ENCODE measurements at regions not wholly inside any gene's neighbourhood (a gene's known extent, or its start where the extent isn't known, plus 50 kb on each side); places are given as distances from the start of the nearest gene placed in this dataset.
A peak's percentile ranks its signal among the peaks of the same experiment; 100 is the strongest.

GRCh38 chr12:76274420-76275083 is 73.7 kb downstream of the BBS10 start:
- Histone ChIP-seq H3K27ac (ENCODE audit: low read depth in 2 of 2, low read length in 1 of 2) (no peak overlapping the region), H3K9me3 (ENCODE audit: control insufficient read depth in 2 of 2, insufficient read depth in 1 of 2, low read depth in 1 of 2, low read length in 1 of 2) (no peaks in the 10 kb centered on the region), H3K4me1 (ENCODE audit: control insufficient read depth in 2 of 2, insufficient read depth in 2 of 2, low read length in 1 of 2) (no peaks in the 10 kb centered on the region), H3K4me3 (ENCODE audit: low read depth in 1 of 2, low read length in 2 of 2) (no peak overlapping the region), H3K36me3 (ENCODE audit: control insufficient read depth in 2 of 2, insufficient read depth in 2 of 2, low read length in 1 of 2) (no peaks in the 10 kb centered on the region), H3K27me3 (ENCODE audit: control insufficient read depth in 1 of 2, insufficient read depth in 2 of 2, low read length in 2 of 2) (no peaks in the 10 kb centered on the region)
- 83 to 88% methylated on average over 3 of the region's 3 CpGs for WGBS, 2 donors

- Histone ChIP-seq H3K9me3 (ENCODE audit: control insufficient read depth in 2 of 2, insufficient read depth in 1 of 2, low read depth in 1 of 2, low read length in 1 of 2) (no peaks in the 10 kb centered on the region), H3K27ac (ENCODE audit: low read depth in 2 of 2, low read length in 1 of 2) (no peak overlapping the region), H3K4me3 (ENCODE audit: low read depth in 1 of 2, low read length in 2 of 2) (no peak overlapping the region), H3K36me3 (ENCODE audit: control insufficient read depth in 2 of 2, insufficient read depth in 2 of 2, low read length in 1 of 2) (no peaks in the 10 kb centered on the region), H3K4me1 (ENCODE audit: control insufficient read depth in 2 of 2, insufficient read depth in 2 of 2, low read length in 1 of 2) (no peaks in the 10 kb centered on the region), H3K27me3 (ENCODE audit: control insufficient read depth in 1 of 2, insufficient read depth in 2 of 2, low read length in 2 of 2) (no peaks in the 10 kb centered on the region)
- WGBS, 2 donors = 33 to 40% methylated on average over 4 of the region's 4 CpGs
Observed at GRCh38 chr12:76272287-76272686, 75.9 kb downstream of the BBS10 start.

- WGBS, 2 donors = 52 to 53% methylated on average over 2 of the region's 2 CpGs
Observed at GRCh38 chr12:76270657-76271358, 77.4 kb downstream of the BBS10 start.

GRCh38 chr12:76268267-76268666 is 79.9 kb downstream of the BBS10 start:
- Histone ChIP-seq H3K36me3 (ENCODE audit: control insufficient read depth in 2 of 2, insufficient read depth in 2 of 2, low read length in 1 of 2) (no peaks in the 10 kb centered on the region), H3K27ac (ENCODE audit: low read depth in 2 of 2, low read length in 1 of 2) (no peak overlapping the region), H3K9me3 (ENCODE audit: control insufficient read depth in 2 of 2, insufficient read depth in 1 of 2, low read depth in 1 of 2, low read length in 1 of 2) (no peaks in the 10 kb centered on the region), H3K4me1 (ENCODE audit: control insufficient read depth in 2 of 2, insufficient read depth in 2 of 2, low read length in 1 of 2) (peaks cover 0 to 2% of the 10 kb centered on the region in 2 donors), H3K4me3 (ENCODE audit: low read depth in 1 of 2, low read length in 2 of 2) (no peak overlapping the region), H3K27me3 (ENCODE audit: control insufficient read depth in 1 of 2, insufficient read depth in 2 of 2, low read length in 2 of 2) (no peaks in the 10 kb centered on the region)
- 74 to 80% methylated on average over 1 of the region's 1 CpG for WGBS, 2 donors

More at GRCh38 chr12:76270657-76271358, 77.4 kb downstream of the BBS10 start:
- H3K9me3 ChIP-seq (ENCODE audit: control insufficient read depth in 2 of 2, insufficient read depth in 1 of 2, low read depth in 1 of 2, low read length in 1 of 2) = no peaks in the 10 kb centered on the region
- H3K27ac ChIP-seq (ENCODE audit: low read depth in 2 of 2, low read length in 1 of 2) = no peak overlapping the region
- no peak overlapping the region for H3K4me3 ChIP-seq (ENCODE audit: low read depth in 1 of 2, low read length in 2 of 2)
- no peaks in the 10 kb centered on the region for H3K36me3 ChIP-seq (ENCODE audit: control insufficient read depth in 2 of 2, insufficient read depth in 2 of 2, low read length in 1 of 2)
- H3K27me3 ChIP-seq (ENCODE audit: control insufficient read depth in 1 of 2, insufficient read depth in 2 of 2, low read length in 2 of 2) = no peaks in the 10 kb centered on the region
- H3K4me1 ChIP-seq (ENCODE audit: control insufficient read depth in 2 of 2, insufficient read depth in 2 of 2, low read length in 1 of 2) = peaks cover 0 to 2% of the 10 kb centered on the region in 2 donors

- Histone ChIP-seq H3K4me1 (ENCODE audit: control insufficient read depth in 2 of 2, insufficient read depth in 2 of 2, low read length in 1 of 2) (peaks cover 0 to 2% of the 10 kb centered on the region in 2 donors), H3K27ac (ENCODE audit: low read depth in 2 of 2, low read length in 1 of 2) (no peak overlapping the region), H3K4me3 (ENCODE audit: low read depth in 1 of 2, low read length in 2 of 2) (no peak overlapping the region), H3K9me3 (ENCODE audit: control insufficient read depth in 2 of 2, insufficient read depth in 1 of 2, low read depth in 1 of 2, low read length in 1 of 2) (no peaks in the 10 kb centered on the region), H3K27me3 (ENCODE audit: control insufficient read depth in 1 of 2, insufficient read depth in 2 of 2, low read length in 2 of 2) (no peaks in the 10 kb centered on the region), H3K36me3 (ENCODE audit: control insufficient read depth in 2 of 2, insufficient read depth in 2 of 2, low read length in 1 of 2) (no peaks in the 10 kb centered on the region)
- WGBS, 2 donors = 16 to 36% methylated on average over 2 of the region's 2 CpGs
Observed at GRCh38 chr12:76266797-76267196, 81.4 kb downstream of the BBS10 start.

- Histone ChIP-seq H3K36me3 (ENCODE audit: control insufficient read depth in 2 of 2, insufficient read depth in 2 of 2, low read length in 1 of 2) (no peaks in the 10 kb centered on the region), H3K4me1 (ENCODE audit: control insufficient read depth in 2 of 2, insufficient read depth in 2 of 2, low read length in 1 of 2) (peaks cover 0 to 2% of the 10 kb centered on the region in 2 donors), H3K27ac (ENCODE audit: low read depth in 2 of 2, low read length in 1 of 2) (no peak overlapping the region), H3K9me3 (ENCODE audit: control insufficient read depth in 2 of 2, insufficient read depth in 1 of 2, low read depth in 1 of 2, low read length in 1 of 2) (no peaks in the 10 kb centered on the region), H3K27me3 (ENCODE audit: control insufficient read depth in 1 of 2, insufficient read depth in 2 of 2, low read length in 2 of 2) (no peaks in the 10 kb centered on the region), H3K4me3 (ENCODE audit: low read depth in 1 of 2, low read length in 2 of 2) (no peak overlapping the region)
- 56 to 69% methylated on average over 3 of the region's 3 CpGs for WGBS, 2 donors
Observed at GRCh38 chr12:76265424-76266180, 82.6 kb downstream of the BBS10 start.

- Histone ChIP-seq H3K36me3 (ENCODE audit: control insufficient read depth in 2 of 2, insufficient read depth in 2 of 2, low read length in 1 of 2) (no peaks in the 10 kb centered on the region), H3K4me1 (ENCODE audit: control insufficient read depth in 2 of 2, insufficient read depth in 2 of 2, low read length in 1 of 2) (peaks cover 0 to 2% of the 10 kb centered on the region in 2 donors), H3K9me3 (ENCODE audit: control insufficient read depth in 2 of 2, insufficient read depth in 1 of 2, low read depth in 1 of 2, low read length in 1 of 2) (no peaks in the 10 kb centered on the region), H3K4me3 (ENCODE audit: low read depth in 1 of 2, low read length in 2 of 2) (no peak overlapping the region), H3K27me3 (ENCODE audit: control insufficient read depth in 1 of 2, insufficient read depth in 2 of 2, low read length in 2 of 2) (no peaks in the 10 kb centered on the region), H3K27ac (ENCODE audit: low read depth in 2 of 2, low read length in 1 of 2) (peak overlapping the region in 1 of 2 donors; percentile 20)
Observed at GRCh38 chr12:76264611-76265012, 83.6 kb downstream of the BBS10 start.

GRCh38 chr12:76263696-76264095 is 84.5 kb downstream of the BBS10 start:
- WGBS, 2 donors = 71 to 81% methylated on average over 7 of the region's 7 CpGs
- H3K27ac ChIP-seq (ENCODE audit: low read depth in 2 of 2, low read length in 1 of 2) = no peak overlapping the region
- H3K36me3 ChIP-seq (ENCODE audit: control insufficient read depth in 2 of 2, insufficient read depth in 2 of 2, low read length in 1 of 2) = no peaks in the 10 kb centered on the region
- H3K4me1 ChIP-seq (ENCODE audit: control insufficient read depth in 2 of 2, insufficient read depth in 2 of 2, low read length in 1 of 2) = peaks cover 0 to 2% of the 10 kb centered on the region in 2 donors
- H3K4me3 ChIP-seq (ENCODE audit: low read depth in 1 of 2, low read length in 2 of 2) = no peak overlapping the region
- no peaks in the 10 kb centered on the region for H3K9me3 ChIP-seq (ENCODE audit: control insufficient read depth in 2 of 2, insufficient read depth in 1 of 2, low read depth in 1 of 2, low read length in 1 of 2)
- no peaks in the 10 kb centered on the region for H3K27me3 ChIP-seq (ENCODE audit: control insufficient read depth in 1 of 2, insufficient read depth in 2 of 2, low read length in 2 of 2)

- H3K27me3 ChIP-seq (ENCODE audit: control insufficient read depth in 1 of 2, insufficient read depth in 2 of 2, low read length in 2 of 2) = no peaks in the 10 kb centered on the region
- WGBS, 2 donors = 40 to 77% methylated on average over 1 of the region's 1 CpG
- no peak overlapping the region for H3K4me3 ChIP-seq (ENCODE audit: low read depth in 1 of 2, low read length in 2 of 2)
- H3K4me1 ChIP-seq (ENCODE audit: control insufficient read depth in 2 of 2, insufficient read depth in 2 of 2, low read length in 1 of 2) = no peaks in the 10 kb centered on the region
- no peaks in the 10 kb centered on the region for H3K9me3 ChIP-seq (ENCODE audit: control insufficient read depth in 2 of 2, insufficient read depth in 1 of 2, low read depth in 1 of 2, low read length in 1 of 2)
- peak overlapping the region in 1 of 2 donors; percentile 73 for H3K27ac ChIP-seq (ENCODE audit: low read depth in 2 of 2, low read length in 1 of 2)
- H3K36me3 ChIP-seq (ENCODE audit: control insufficient read depth in 2 of 2, insufficient read depth in 2 of 2, low read length in 1 of 2) = no peaks in the 10 kb centered on the region
Observed at GRCh38 chr12:76260390-76260748, 87.8 kb downstream of the BBS10 start.
